GM12891 (cell line): ENCODE measurements at regions not wholly inside any gene's neighbourhood (a gene's known extent, or its start where the extent isn't known, plus 50 kb on each side); places are given as distances from the start of the nearest gene placed in this dataset.
"Not testable (repeated sequence)": the region's sequence is repeated elsewhere in the genome, so short reads cannot be mapped to it uniquely, and the experiment has no call there.

Experiments used
- DNase-seq: peaks from one replicate; pipeline ENCODE4 v3.0.0; 2011; ENCODE audit warnings: low spot score; ENCODE audit not compliant: insufficient read length
- FAIRE-seq: peaks from 2 replicates; lab custom pipeline; 2011; peaks lifted over from hg19 to GRCh38; lab: Jason Lieb, UNC
- PAX5 ChIP-seq: IDR thresholded peaks from 2 replicates; pipeline ENCODE4 v1.6.1; 2011; ENCODE audit warnings: low read length, moderate library complexity, mild to moderate bottlenecking; ENCODE audit not compliant: insufficient read depth, severe bottlenecking
- POLR2A ChIP-seq: IDR thresholded peaks from 2 replicates; pipeline ENCODE4 v1.6.1; 2011; ENCODE audit warnings: low read depth, low read length, control low read depth
- POLR2AphosphoS5 ChIP-seq: IDR thresholded peaks from 2 replicates; pipeline ENCODE4 v1.6.1; 2011; ENCODE audit warnings: low read depth, low read length, control low read depth
- POU2F2 ChIP-seq: IDR thresholded peaks from 2 replicates; pipeline ENCODE4 v1.6.1; 2011; ENCODE audit warnings: low read depth, mild to moderate bottlenecking, control low read depth, low read length, moderate library complexity
- SPI1 ChIP-seq: IDR thresholded peaks from 2 replicates; pipeline ENCODE4 v1.6.1; 2011; ENCODE audit warnings: low read depth, low read length, control low read depth
- TAF1 ChIP-seq: IDR thresholded peaks from 2 replicates; pipeline ENCODE4 v1.6.1; 2011; ENCODE audit warnings: low read depth, low read length, control low read depth

- FAIRE-seq (no peak), DNase-seq (no peak)
- TF ChIP-seq SPI1: no peak
- TF ChIP-seq PAX5: no peak
- TF ChIP-seq POLR2A: no peak
- TF ChIP-seq POU2F2: no peak
- no peak for TF ChIP-seq TAF1
- TF ChIP-seq POLR2AphosphoS5: no peak
These were observed 866.0 kb upstream of the ACVR2A start for GRCh38 chr2:146978577-146979555.

- not testable (repeated sequence) for DNase-seq, FAIRE-seq
These were observed 873.8 kb upstream of the ACVR2A start for GRCh38 chr2:146970981-146971380.

- not testable (repeated sequence) for FAIRE-seq, DNase-seq
These were observed 875.1 kb upstream of the ACVR2A start for GRCh38 chr2:146969703-146970102.

- FAIRE-seq (no peak), DNase-seq (no peak)
These were observed 880.3 kb upstream of the ACVR2A start for GRCh38 chr2:146964494-146964893.

GRCh38 chr2:146954544-146954943 is 890.3 kb upstream of the ACVR2A start:
- FAIRE-seq: no peak
- no peak for TF ChIP-seq POU2F2
- no peak for TF ChIP-seq SPI1
- TF ChIP-seq TAF1: no peak
- no peak for TF ChIP-seq POLR2AphosphoS5
- no peak for TF ChIP-seq POLR2A
- no peak for TF ChIP-seq PAX5
- DNase-seq: no peak

More at GRCh38 chr2:146964494-146964893, 880.3 kb upstream of the ACVR2A start:
- TF ChIP-seq PAX5 (no peak), SPI1 (no peak), TAF1 (no peak), POLR2AphosphoS5 (no peak), POU2F2 (no peak), POLR2A (no peak)

GRCh38 chr2:146952696-146953095 is 892.1 kb upstream of the ACVR2A start:
- DNase-seq (no peak), FAIRE-seq (no peak)
- TF ChIP-seq POLR2AphosphoS5 (no peak), PAX5 (no peak), POU2F2 (no peak), POLR2A (no peak), TAF1 (no peak), SPI1 (no peak)

- FAIRE-seq (no peak), DNase-seq (no peak)
- TF ChIP-seq POLR2A: no peak
- TF ChIP-seq PAX5: no peak
- TF ChIP-seq POLR2AphosphoS5: no peak
- TF ChIP-seq TAF1: no peak
- TF ChIP-seq SPI1: no peak
- no peak for TF ChIP-seq POU2F2
These were observed 893.9 kb upstream of the ACVR2A start for GRCh38 chr2:146950911-146951310.

- TF ChIP-seq SPI1 (no peak), POLR2AphosphoS5 (no peak), TAF1 (no peak), PAX5 (no peak), POLR2A (no peak), POU2F2 (no peak)
- no peak for FAIRE-seq
- no peak for DNase-seq
These were observed 894.5 kb upstream of the ACVR2A start for GRCh38 chr2:146950361-146950760.

- DNase-seq (no peak), FAIRE-seq (no peak)
- TF ChIP-seq POLR2A (no peak), POLR2AphosphoS5 (no peak), TAF1 (no peak)
These were observed 895.4 kb upstream of the ACVR2A start for GRCh38 chr2:146949400-146949799.

GRCh38 chr2:146944601-146945000 is 900.2 kb upstream of the ACVR2A start:
- no peak for DNase-seq
- TF ChIP-seq PAX5: no peak
- TF ChIP-seq POU2F2: no peak
- no peak for TF ChIP-seq POLR2A
- no peak for TF ChIP-seq SPI1
- no peak for TF ChIP-seq POLR2AphosphoS5
- no peak for FAIRE-seq
